ENCODE measurements at regions not wholly inside any gene's neighbourhood (a gene's known extent, or its start where the extent isn't known, plus 50 kb on each side); places are given as distances from the start of the nearest gene placed in this dataset.

DNA sequence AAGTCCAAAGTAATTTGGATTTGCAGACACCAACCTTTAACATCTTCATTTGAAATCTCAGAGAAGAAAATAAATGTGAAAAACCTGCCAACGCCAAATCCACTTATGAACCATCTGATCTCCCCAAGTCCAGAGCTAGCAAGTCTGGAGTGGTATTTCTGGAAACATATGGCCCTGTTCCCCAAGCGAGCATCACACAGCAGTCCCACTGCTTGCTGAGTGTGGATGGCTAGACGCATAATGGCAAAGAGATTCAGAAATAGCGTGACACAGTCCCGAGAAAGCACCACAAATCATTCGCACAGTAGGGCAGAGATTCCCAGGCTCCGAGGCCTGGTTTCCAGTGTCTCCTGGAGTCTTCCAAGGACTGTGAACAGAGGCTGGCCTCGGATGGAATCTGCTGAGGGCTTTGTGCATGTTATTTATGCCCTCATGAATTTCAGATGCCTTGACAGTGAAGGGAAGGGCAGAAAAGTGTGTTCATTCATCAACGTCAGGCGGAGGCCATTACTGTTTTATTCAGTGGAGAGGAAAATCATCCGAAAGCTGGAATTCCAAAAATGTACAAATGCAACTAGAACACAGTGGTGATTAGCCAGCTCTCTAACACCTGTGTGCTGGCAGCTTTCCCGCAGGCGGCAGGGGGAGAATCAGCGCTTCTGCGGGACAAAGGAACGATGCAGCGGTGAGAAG lies 417.0 kb downstream of the EIPR1 start:
- H3K4me1 ChIP-seq: no peaks in the 10 kb centered on the region
- TF ChIP-seq, protein P1, sequence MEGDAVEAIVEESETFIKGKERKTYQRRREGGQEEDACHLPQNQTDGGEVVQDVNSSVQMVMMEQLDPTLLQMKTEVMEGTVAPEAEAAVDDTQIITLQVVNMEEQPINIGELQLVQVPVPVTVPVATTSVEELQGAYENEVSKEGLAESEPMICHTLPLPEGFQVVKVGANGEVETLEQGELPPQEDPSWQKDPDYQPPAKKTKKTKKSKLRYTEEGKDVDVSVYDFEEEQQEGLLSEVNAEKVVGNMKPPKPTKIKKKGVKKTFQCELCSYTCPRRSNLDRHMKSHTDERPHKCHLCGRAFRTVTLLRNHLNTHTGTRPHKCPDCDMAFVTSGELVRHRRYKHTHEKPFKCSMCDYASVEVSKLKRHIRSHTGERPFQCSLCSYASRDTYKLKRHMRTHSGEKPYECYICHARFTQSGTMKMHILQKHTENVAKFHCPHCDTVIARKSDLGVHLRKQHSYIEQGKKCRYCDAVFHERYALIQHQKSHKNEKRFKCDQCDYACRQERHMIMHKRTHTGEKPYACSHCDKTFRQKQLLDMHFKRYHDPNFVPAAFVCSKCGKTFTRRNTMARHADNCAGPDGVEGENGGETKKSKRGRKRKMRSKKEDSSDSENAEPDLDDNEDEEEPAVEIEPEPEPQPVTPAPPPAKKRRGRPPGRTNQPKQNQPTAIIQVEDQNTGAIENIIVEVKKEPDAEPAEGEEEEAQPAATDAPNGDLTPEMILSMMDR (IDR thresholded peaks at IDR 0.05): no peak
- TF ChIP-seq POLR2A (IDR thresholded peaks at IDR 0.05) (no peak), POLR2AphosphoS5 (IDR thresholded peaks at IDR 0.05) (no peak), EP300 (IDR thresholded peaks at IDR 0.05) (no peak)
- no peak for ATAC-seq (ENCODE audit: low FRiP score in 2 of 2)
- WGBS, 2 donors: 77 to 87% methylated on average over 15 to 17 of the region's 17 CpGs
- H3K9me3 ChIP-seq: no peaks in the 10 kb centered on the region
- H3K4me3 ChIP-seq: no peak overlapping the region
- H3K36me3 ChIP-seq: no peaks in the 10 kb centered on the region
- no peak overlapping the region for H3K27ac ChIP-seq
- H3K27me3 ChIP-seq: no peaks in the 10 kb centered on the region
- DNase-seq: no peak

DNA sequence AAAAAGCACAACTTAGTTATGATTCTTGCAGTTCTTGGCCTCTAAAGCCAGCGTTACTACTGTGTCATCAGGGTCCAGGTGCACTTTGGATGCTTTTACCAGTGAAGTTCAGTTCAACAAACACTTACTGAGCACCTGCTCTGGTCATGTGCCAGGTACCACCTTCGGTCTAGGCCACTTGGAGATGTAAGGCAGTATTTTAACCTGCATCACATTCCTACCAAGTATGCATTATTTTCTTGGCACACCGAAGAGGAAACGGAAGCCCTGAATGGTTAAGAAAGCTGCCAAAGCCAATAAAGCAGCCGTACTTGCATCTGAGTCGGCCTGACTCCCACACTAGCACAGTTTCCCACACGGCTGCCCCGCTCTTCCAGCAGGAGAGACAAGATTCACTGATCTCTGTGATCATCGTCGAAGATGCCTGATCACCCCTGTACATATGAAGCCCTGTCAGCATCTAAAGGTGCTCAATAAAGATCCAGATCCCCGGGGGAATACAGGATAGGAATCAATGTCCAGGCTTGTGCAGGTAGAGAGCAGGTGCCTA lies 427.1 kb downstream of the EIPR1 start:
- H3K27me3 ChIP-seq: no peaks in the 10 kb centered on the region
- ATAC-seq (ENCODE audit: low FRiP score in 2 of 2): no peak
- no peak for DNase-seq
- H3K27ac ChIP-seq: no peak overlapping the region
- no peaks in the 10 kb centered on the region for H3K36me3 ChIP-seq
- no peaks in the 10 kb centered on the region for H3K9me3 ChIP-seq
- WGBS, 2 donors: 66 to 69% methylated on average over 11 of the region's 11 CpGs
- no peaks in the 10 kb centered on the region for H3K4me1 ChIP-seq
- no peak overlapping the region for H3K4me3 ChIP-seq
- TF ChIP-seq, protein P1 (IDR thresholded peaks at IDR 0.05): no peak
- no peak for TF ChIP-seq POLR2A (IDR thresholded peaks at IDR 0.05)
- no peak for TF ChIP-seq EP300 (IDR thresholded peaks at IDR 0.05)
- no peak for TF ChIP-seq POLR2AphosphoS5 (IDR thresholded peaks at IDR 0.05)

DNA sequence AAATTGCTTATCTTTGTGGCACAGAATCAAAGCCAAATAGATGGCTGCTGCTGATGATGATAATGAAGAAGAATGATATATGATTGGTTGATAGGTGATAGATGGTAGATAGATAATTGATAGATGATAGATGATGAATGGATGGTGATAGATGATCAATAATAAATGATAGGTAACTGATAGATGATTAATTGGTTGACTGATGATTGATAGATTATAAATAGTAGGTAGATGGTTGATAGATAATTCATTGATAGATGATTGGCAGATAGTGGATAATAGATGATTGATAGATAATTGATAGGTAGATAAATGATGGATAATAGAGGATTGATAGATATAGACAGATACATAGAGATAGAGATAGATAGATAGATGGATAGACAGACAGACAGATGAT lies 430.2 kb downstream of the EIPR1 start:
- no peak for ATAC-seq (ENCODE audit: low FRiP score in 2 of 2)
- Histone ChIP-seq H3K4me3 (no peak overlapping the region), H3K4me1 (no peaks in the 10 kb centered on the region), H3K36me3 (no peaks in the 10 kb centered on the region), H3K9me3 (peaks cover 0 to 8% (median 0%) of the 10 kb centered on the region in 4 donors), H3K27ac (no peak overlapping the region), H3K27me3 (no peaks in the 10 kb centered on the region)
- no peak for DNase-seq
- TF ChIP-seq POLR2A (IDR thresholded peaks at IDR 0.05): no peak
- TF ChIP-seq EP300 (IDR thresholded peaks at IDR 0.05): no peak
- no peak for TF ChIP-seq POLR2AphosphoS5 (IDR thresholded peaks at IDR 0.05)
- TF ChIP-seq, protein P1 (IDR thresholded peaks at IDR 0.05): no peak

DNA sequence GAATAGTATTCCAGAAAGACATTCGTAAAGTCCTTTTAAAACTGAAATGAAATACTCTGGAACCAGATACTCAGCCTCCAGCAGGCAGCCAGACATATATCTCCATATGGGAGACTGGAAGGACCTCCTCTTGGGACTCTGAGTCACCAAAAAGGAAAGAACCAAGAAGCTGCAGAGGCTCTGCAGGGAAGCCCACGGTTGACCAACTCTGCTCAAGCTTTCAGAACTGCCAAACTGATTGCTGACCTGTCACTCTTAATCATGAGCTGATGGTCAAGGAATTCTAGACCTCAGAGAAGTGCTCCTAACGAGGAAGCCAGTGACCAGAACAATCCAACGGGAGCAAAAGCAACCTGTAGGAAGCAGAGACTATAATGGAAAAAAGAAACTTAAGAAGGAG lies 434.7 kb downstream of the EIPR1 start:
- TF ChIP-seq, protein P1 (IDR thresholded peaks at IDR 0.05): no peak
- TF ChIP-seq EP300 (IDR thresholded peaks at IDR 0.05) (no peak), POLR2A (IDR thresholded peaks at IDR 0.05) (no peak), POLR2AphosphoS5 (IDR thresholded peaks at IDR 0.05) (no peak)
- 67 to 79% methylated on average over 4 of the region's 4 CpGs for WGBS, 2 donors
- no peaks in the 10 kb centered on the region for H3K27me3 ChIP-seq
- no peaks in the 10 kb centered on the region for H3K36me3 ChIP-seq
- peaks cover 0 to 8% (median 0%) of the 10 kb centered on the region in 4 donors for H3K9me3 ChIP-seq
- no peak overlapping the region for H3K27ac ChIP-seq
- ATAC-seq (ENCODE audit: low FRiP score in 2 of 2) (no peak), DNase-seq (no peak)
- no peaks in the 10 kb centered on the region for H3K4me1 ChIP-seq
- H3K4me3 ChIP-seq: no peak overlapping the region

DNA sequence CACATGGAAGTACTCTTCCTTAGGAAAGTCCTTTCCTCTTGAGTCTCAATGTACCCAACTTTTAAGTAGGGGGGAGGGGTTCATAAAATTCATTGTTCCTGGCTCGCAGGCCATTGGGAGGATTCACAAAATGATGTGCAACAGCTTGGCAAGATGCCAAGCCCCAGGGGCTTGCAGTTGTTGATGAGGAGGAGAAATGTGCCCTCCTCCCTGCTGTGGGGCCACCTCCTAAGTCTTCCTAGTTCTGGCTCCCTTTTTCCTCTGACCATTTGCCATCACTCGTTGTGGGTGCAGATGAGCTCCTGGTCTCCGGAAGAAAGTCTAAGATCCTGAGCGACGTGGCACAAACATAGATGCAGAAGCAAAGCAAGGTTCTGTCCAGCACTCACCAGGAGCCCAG lies 435.4 kb downstream of the EIPR1 start:
- DNase-seq: no peak
- H3K27me3 ChIP-seq: no peaks in the 10 kb centered on the region
- no peaks in the 10 kb centered on the region for H3K4me1 ChIP-seq
- H3K9me3 ChIP-seq: peaks cover 0 to 8% (median 0%) of the 10 kb centered on the region in 4 donors
- ATAC-seq (ENCODE audit: low FRiP score in 2 of 2): no peak
- H3K4me3 ChIP-seq: no peak overlapping the region
- WGBS, 2 donors: 71 to 81% methylated on average over 5 of the region's 5 CpGs
- no peaks in the 10 kb centered on the region for H3K36me3 ChIP-seq
- H3K27ac ChIP-seq: no peak overlapping the region
- TF ChIP-seq POLR2AphosphoS5 (IDR thresholded peaks at IDR 0.05): no peak
- TF ChIP-seq, protein P1 (IDR thresholded peaks at IDR 0.05): no peak
